ENCODE measurements at regions not wholly inside any gene's neighbourhood (a gene's known extent, or its start where the extent isn't known, plus 50 kb on each side); places are given as distances from the start of the nearest gene placed in this dataset.
A peak's percentile ranks its signal among the peaks of the same experiment; 100 is the strongest.

GRCh38 chr2:35415942-35416341 lies 939.6 kb upstream of the CRIM1 start:
- Histone ChIP-seq H3K27me3 (replicated peaks in 1 of 4; ENCODE audit: control insufficient read depth in 3 of 4, extremely low read depth in 1 of 4, insufficient read depth in 3 of 4, low read length in 3 of 4) (no peaks in the 10 kb centered on the region), H3K4me1 (replicated peaks in 1 of 4; ENCODE audit: control insufficient read depth in 3 of 4, insufficient read depth in 4 of 4, low read length in 3 of 4) (no peaks in the 10 kb centered on the region), H4K91ac (replicated peaks; ENCODE audit: insufficient read length, low read length) (no peak overlapping the region), H3K18ac (ENCODE audit: extremely low read depth, low read length) (no peak overlapping the region), H2AFZ (ENCODE audit: low read length) (peak overlapping the region; percentile 64; the same call in 1 of the 2 replicates), H3K27ac (ENCODE audit: low read depth, low read length) (no peak overlapping the region), H3K4ac (replicated peaks; ENCODE audit: insufficient read length, low read depth, low read length) (peak overlapping the region; percentile 27), H3K23me2 (ENCODE audit: low read depth, low read length) (no peaks in the 10 kb centered on the region), H3K79me2 (ENCODE audit: control insufficient read depth in 1 of 2, insufficient read depth in 2 of 2, low read length in 2 of 2) (no peaks in the 10 kb centered on the region), H2BK5ac (ENCODE audit: low read depth, low read length) (no peak overlapping the region), H3K23ac (ENCODE audit: insufficient read length) (no peak overlapping the region), H2BK12ac (ENCODE audit: low read depth, low read length) (no peak overlapping the region), H3K79me1 (ENCODE audit: low read depth, low read length) (no peaks in the 10 kb centered on the region), H3K4me2 (ENCODE audit: insufficient read depth in 1 of 2, low read depth in 2 of 2, low read length in 2 of 2) (no peak overlapping the region), H3K36me3 (ENCODE audit: control insufficient read depth in 2 of 4, insufficient read depth in 4 of 4, low read length in 3 of 4) (no peaks in the 10 kb centered on the region), H3K4me3 (ENCODE audit: extremely low read depth in 1 of 4, insufficient read depth in 2 of 4, low read depth in 3 of 4, low read length in 4 of 4) (no peak overlapping the region), H3K14ac (ENCODE audit: insufficient read length) (no peak overlapping the region), H3K9me3 (ENCODE audit: insufficient read depth in 2 of 2, low read depth in 1 of 2, low read length in 1 of 2) (no peaks in the 10 kb centered on the region), H3K56ac (replicated peaks; ENCODE audit: insufficient read length, low read depth, low read length) (no peak overlapping the region), H4K5ac (ENCODE audit: insufficient read length, low read depth, low read length) (no peak overlapping the region), H2BK15ac (ENCODE audit: low read length) (no peak overlapping the region), H3K9ac (replicated peaks in 1 of 4; ENCODE audit: extremely low read depth in 1 of 4, low read depth in 3 of 4, low read length in 3 of 4) (no peak overlapping the region), H2AK5ac (ENCODE audit: low read depth, low read length) (no peak overlapping the region), H4K8ac (ENCODE audit: extremely low read depth, insufficient read depth, low read length) (no peak overlapping the region), H2BK20ac (ENCODE audit: low read length) (no peak overlapping the region), H2BK120ac (replicated peaks; ENCODE audit: low read depth, low read length) (no peak overlapping the region), H4K20me1 (replicated peaks in 1 of 2; ENCODE audit: control insufficient read depth in 1 of 2, insufficient read depth in 2 of 2, low read length in 2 of 2) (no peaks in the 10 kb centered on the region)
- CTCF ChIA-PET (ENCODE audit: partially characterized antibody): interaction anchor here (1.2 to 1.8 kb wide), 5 partner anchors 9 to 379 kb away, joined by 3 to 4 read pairs (median 4); no protein-coding TSS in a partner anchor
- TF ChIP-seq EGR1 (IDR thresholded peaks at IDR 0.05; ENCODE audit: borderline replicate concordance, low read depth, low read length): no peak
- TF ChIP-seq CEBPB (IDR thresholded peaks at IDR 0.05; ENCODE audit: low read depth, low read length): no peak
- TF ChIP-seq SUZ12 (IDR thresholded peaks at IDR 0.05; ENCODE audit: low read length): no peak
- no peak for TF ChIP-seq KDM4A (IDR thresholded peaks at IDR 0.05; ENCODE audit: low read depth, low read length, severe bottlenecking)
- no peak for TF ChIP-seq RAD21 (IDR thresholded peaks at IDR 0.05 in 1 of 2, conservative IDR thresholded peaks at IDR 0.05 in 1 of 2; ENCODE audit: low read depth in 2 of 2, low read length in 2 of 2)
- TF ChIP-seq TEAD4 (IDR thresholded peaks at IDR 0.05; ENCODE audit: low read depth, low read length): no peak
- no peak for TF ChIP-seq TCF12 (IDR thresholded peaks at IDR 0.05; ENCODE audit: low read depth, low read length)
- TF ChIP-seq TAF7 (optimal IDR thresholded peaks at IDR 0.05; ENCODE audit: borderline replicate concordance, low read depth, low read length): no peak
- TF ChIP-seq NRF1 (IDR thresholded peaks at IDR 0.05; ENCODE audit: low read depth, low read length): no peak
- no peak for TF ChIP-seq CHD2 (IDR thresholded peaks at IDR 0.05; ENCODE audit: low read length)
- no peak for TF ChIP-seq BCL11A (IDR thresholded peaks at IDR 0.05; ENCODE audit: low read depth in 2 of 2, low read length in 2 of 2)
- TF ChIP-seq KDM5A (IDR thresholded peaks at IDR 0.05; ENCODE audit: low read length): no peak
- no peak for TF ChIP-seq TBP (IDR thresholded peaks at IDR 0.05; ENCODE audit: low read depth, low read length)
- POLR2A ChIA-PET (ENCODE audit: partially characterized antibody): no interaction called here
- no peak for FAIRE-seq
- DNase-seq (ENCODE audit: low read depth in 1 of 2, low spot score in 2 of 2): no peak
- 93% methylated on average over 4 of the region's 4 CpGs; no CpG with 5 or more reads in 1 of the 2 experiments for WGBS, 2 experiments (ENCODE audit: extremely low coverage in 1 of 2, insufficient coverage in 1 of 2, insufficient read length in 1 of 2, insufficient replicate concordance in 2 of 2, low coverage in 1 of 2, low lambda C conversion rate in 2 of 2, missing lambda C conversion rate in 1 of 2)

Measured in H1 (cell line).